Kidney capillary endothelial cell (primary cell): ENCODE measurements at regions not wholly inside any gene's neighbourhood (a gene's known extent, or its start where the extent isn't known, plus 50 kb on each side); places are given as distances from the start of the nearest gene placed in this dataset.

ENCODE experiments used
- DNase-seq: peaks from one replicate; pipeline ENCODE4 v3.0.0-alpha.2; 2018; ENCODE audit warnings: low spot score

GRCh38 chrX:45743906-45744625 is 543.4 kb upstream of the DIPK2B start:
- DNase-seq: no peak

- no peak for DNase-seq
These were observed 542.4 kb upstream of the DIPK2B start for GRCh38 chrX:45743081-45743533.

GRCh38 chrX:45740291-45740690 is 539.6 kb upstream of the DIPK2B start:
- no peak for DNase-seq

GRCh38 chrX:45735571-45735970 is 534.9 kb upstream of the DIPK2B start:
- no peak for DNase-seq

GRCh38 chrX:45731448-45731847 is 530.8 kb upstream of the DIPK2B start:
- no peak for DNase-seq

GRCh38 chrX:45727761-45728160 is 527.1 kb upstream of the DIPK2B start:
- no peak for DNase-seq

- DNase-seq: no peak
These were observed 521.8 kb upstream of the DIPK2B start for GRCh38 chrX:45722471-45722870.

- no peak for DNase-seq
These were observed 519.2 kb upstream of the DIPK2B start for GRCh38 chrX:45719751-45720501.

- no peak for DNase-seq
These were observed 518.0 kb upstream of the DIPK2B start for GRCh38 chrX:45718676-45719075.

- DNase-seq: peak; percentile 53
These were observed 516.1 kb upstream of the DIPK2B start for GRCh38 chrX:45716750-45717149.

GRCh38 chrX:45715748-45716147 is 515.1 kb upstream of the DIPK2B start:
- peak; percentile 85 for DNase-seq

- peak; percentile 78 for DNase-seq
These were observed 514.2 kb upstream of the DIPK2B start for GRCh38 chrX:45714866-45715265.

GRCh38 chrX:45712067-45712466 is 511.4 kb upstream of the DIPK2B start:
- no peak for DNase-seq

GRCh38 chrX:45711231-45711630 is 510.6 kb upstream of the DIPK2B start:
- no peak for DNase-seq

GRCh38 chrX:45710081-45710801 is 509.6 kb upstream of the DIPK2B start:
- peak; percentile 89 for DNase-seq

GRCh38 chrX:45709381-45709780 is 508.7 kb upstream of the DIPK2B start:
- DNase-seq: no peak

- DNase-seq: no peak
These were observed 498.5 kb upstream of the DIPK2B start for GRCh38 chrX:45699158-45699557.

GRCh38 chrX:45697591-45697990 is 496.9 kb upstream of the DIPK2B start:
- peak; percentile 91 for DNase-seq

- DNase-seq: no peak
These were observed 496.1 kb upstream of the DIPK2B start for GRCh38 chrX:45696736-45697135.

- DNase-seq: no peak
These were observed 489.3 kb upstream of the DIPK2B start for GRCh38 chrX:45689971-45690370.

GRCh38 chrX:45683914-45684313 is 483.2 kb upstream of the DIPK2B start:
- no peak for DNase-seq

GRCh38 chrX:45681891-45682290 is 481.2 kb upstream of the DIPK2B start:
- DNase-seq: no peak
